ENCODE measurements at regions not wholly inside any gene's neighbourhood (a gene's known extent, or its start where the extent isn't known, plus 50 kb on each side); places are given as distances from the start of the nearest gene placed in this dataset.

DNA sequence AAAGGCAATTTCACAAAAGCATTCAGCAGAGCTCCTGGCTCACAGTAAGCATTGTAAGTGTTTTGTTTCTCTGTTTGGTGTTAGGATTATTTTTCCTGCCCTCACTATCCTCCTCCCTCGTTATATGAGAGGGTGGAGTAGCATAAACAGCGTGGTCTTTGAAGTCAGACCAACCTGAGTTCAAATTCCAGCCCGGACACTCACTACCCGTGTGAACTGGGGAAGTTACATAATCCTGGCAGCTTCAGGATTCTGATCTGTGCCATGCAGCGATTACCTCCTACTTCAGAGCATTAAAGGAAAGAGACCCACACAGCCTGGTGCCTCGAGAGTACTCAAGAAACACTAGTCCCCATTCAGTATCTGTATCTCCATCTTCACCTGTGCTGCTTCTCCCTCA is 386.5 kb downstream of the INHBA start:
- Histone ChIP-seq H3K36me3 (replicated peaks in 1 of 2; ENCODE audit: control insufficient read depth in 1 of 2, insufficient read depth in 2 of 2, low read length in 2 of 2) (no peaks in the 10 kb centered on the region), H3K4me1 (ENCODE audit: control insufficient read depth in 1 of 2, insufficient read depth in 2 of 2, low read length in 2 of 2) (no peaks in the 10 kb centered on the region), H3K4me3 (replicated peaks in 1 of 3; ENCODE audit: low read depth in 2 of 3, low read length in 3 of 3) (no peak overlapping the region), H3K27ac (ENCODE audit: low read depth in 1 of 2, low read length in 2 of 2) (no peak overlapping the region), H3K9me3 (replicated peaks in 1 of 2; ENCODE audit: control insufficient read depth in 1 of 2, insufficient read depth in 1 of 2, low read length in 2 of 2) (no peaks in the 10 kb centered on the region), H3K79me2 (ENCODE audit: insufficient read depth, low read length) (no peaks in the 10 kb centered on the region), H3K4me2 (replicated peaks; ENCODE audit: extremely low read depth, low read length, poor library complexity, severe bottlenecking) (no peak overlapping the region), H2AFZ (ENCODE audit: insufficient read depth, low read depth, low read length, poor library complexity, severe bottlenecking) (no peak overlapping the region), H3K9ac (ENCODE audit: insufficient read depth, low read length, poor library complexity, severe bottlenecking) (no peak overlapping the region), H4K20me1 (ENCODE audit: insufficient read depth, low read length) (no peaks in the 10 kb centered on the region), H3K27me3 (ENCODE audit: control insufficient read depth in 2 of 2, insufficient read depth in 2 of 2, low read length in 2 of 2) (no peaks in the 10 kb centered on the region)
- H3K36me3 Mint-ChIP-seq: no peaks in the 10 kb centered on the region
- H3K9me3 Mint-ChIP-seq: peaks cover 3 to 14% (median 6%) of the 10 kb centered on the region in 7 donors
- H3K4me1 Mint-ChIP-seq: no peaks in the 10 kb centered on the region
- TF ChIP-seq, protein P1, sequence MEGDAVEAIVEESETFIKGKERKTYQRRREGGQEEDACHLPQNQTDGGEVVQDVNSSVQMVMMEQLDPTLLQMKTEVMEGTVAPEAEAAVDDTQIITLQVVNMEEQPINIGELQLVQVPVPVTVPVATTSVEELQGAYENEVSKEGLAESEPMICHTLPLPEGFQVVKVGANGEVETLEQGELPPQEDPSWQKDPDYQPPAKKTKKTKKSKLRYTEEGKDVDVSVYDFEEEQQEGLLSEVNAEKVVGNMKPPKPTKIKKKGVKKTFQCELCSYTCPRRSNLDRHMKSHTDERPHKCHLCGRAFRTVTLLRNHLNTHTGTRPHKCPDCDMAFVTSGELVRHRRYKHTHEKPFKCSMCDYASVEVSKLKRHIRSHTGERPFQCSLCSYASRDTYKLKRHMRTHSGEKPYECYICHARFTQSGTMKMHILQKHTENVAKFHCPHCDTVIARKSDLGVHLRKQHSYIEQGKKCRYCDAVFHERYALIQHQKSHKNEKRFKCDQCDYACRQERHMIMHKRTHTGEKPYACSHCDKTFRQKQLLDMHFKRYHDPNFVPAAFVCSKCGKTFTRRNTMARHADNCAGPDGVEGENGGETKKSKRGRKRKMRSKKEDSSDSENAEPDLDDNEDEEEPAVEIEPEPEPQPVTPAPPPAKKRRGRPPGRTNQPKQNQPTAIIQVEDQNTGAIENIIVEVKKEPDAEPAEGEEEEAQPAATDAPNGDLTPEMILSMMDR (IDR thresholded peaks at IDR 0.05): no peak
- no peaks in the 10 kb centered on the region for H3K27me3 Mint-ChIP-seq (ENCODE audit: low read depth in 3 of 3)
- no peak overlapping the region for H3K4me3 Mint-ChIP-seq
- DNase-seq: no peak
- intact Hi-C loops (cut with micrococcal nuclease): no loop called here
- no CpG with 5 or more reads among the region's 6 CpGs for WGBS (ENCODE audit: insufficient coverage)
- no peak overlapping the region for H3K27ac Mint-ChIP-seq

DNA sequence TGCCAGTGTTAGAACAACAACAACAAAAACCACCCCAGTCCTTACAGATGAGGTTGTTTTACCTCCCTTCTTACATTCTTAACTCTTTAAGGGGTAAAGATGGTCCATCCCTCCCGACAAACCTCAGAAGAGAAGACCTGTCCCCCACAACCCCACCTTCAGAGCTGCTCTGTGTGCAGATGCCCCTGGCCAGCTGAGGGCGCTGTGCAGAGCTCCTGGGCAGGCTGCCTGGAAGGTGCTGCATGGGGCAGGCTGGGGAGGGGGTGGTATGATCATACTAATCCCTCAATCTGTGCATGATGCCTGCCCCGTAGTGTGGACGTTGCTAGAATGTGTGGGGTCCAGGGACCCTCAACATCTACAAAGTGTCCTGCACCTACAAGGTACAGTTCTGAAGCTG is 387.1 kb downstream of the INHBA start:
- WGBS (ENCODE audit: insufficient coverage): no CpG with 5 or more reads among the region's 4 CpGs
- no peak overlapping the region for H2AFZ ChIP-seq (ENCODE audit: insufficient read depth, low read depth, low read length, poor library complexity, severe bottlenecking)
- no peaks in the 10 kb centered on the region for H3K9me3 ChIP-seq (replicated peaks in 1 of 2; ENCODE audit: control insufficient read depth in 1 of 2, insufficient read depth in 1 of 2, low read length in 2 of 2)
- H3K36me3 ChIP-seq (replicated peaks in 1 of 2; ENCODE audit: control insufficient read depth in 1 of 2, insufficient read depth in 2 of 2, low read length in 2 of 2): no peaks in the 10 kb centered on the region
- intact Hi-C loops (cut with micrococcal nuclease): no loop called here
- no peak overlapping the region for H3K4me2 ChIP-seq (replicated peaks; ENCODE audit: extremely low read depth, low read length, poor library complexity, severe bottlenecking)
- no peaks in the 10 kb centered on the region for H3K27me3 Mint-ChIP-seq (ENCODE audit: low read depth in 3 of 3)
- peaks cover 3 to 14% (median 6%) of the 10 kb centered on the region in 7 donors for H3K9me3 Mint-ChIP-seq
- no peak overlapping the region for H3K4me3 ChIP-seq (replicated peaks in 1 of 3; ENCODE audit: low read depth in 2 of 3, low read length in 3 of 3)
- H3K9ac ChIP-seq (ENCODE audit: insufficient read depth, low read length, poor library complexity, severe bottlenecking): no peak overlapping the region
- no peak overlapping the region for H3K27ac ChIP-seq (ENCODE audit: low read depth in 1 of 2, low read length in 2 of 2)
- H3K4me1 Mint-ChIP-seq: no peaks in the 10 kb centered on the region
- H3K27me3 ChIP-seq (ENCODE audit: control insufficient read depth in 2 of 2, insufficient read depth in 2 of 2, low read length in 2 of 2): no peaks in the 10 kb centered on the region
- no peak overlapping the region for H3K4me3 Mint-ChIP-seq
- H3K79me2 ChIP-seq (ENCODE audit: insufficient read depth, low read length): no peaks in the 10 kb centered on the region
- TF ChIP-seq, protein P1 (IDR thresholded peaks at IDR 0.05): no peak
- DNase-seq: no peak
- no peak overlapping the region for H3K27ac Mint-ChIP-seq
- H4K20me1 ChIP-seq (ENCODE audit: insufficient read depth, low read length): no peaks in the 10 kb centered on the region
- H3K4me1 ChIP-seq (ENCODE audit: control insufficient read depth in 1 of 2, insufficient read depth in 2 of 2, low read length in 2 of 2): no peaks in the 10 kb centered on the region
- no peaks in the 10 kb centered on the region for H3K36me3 Mint-ChIP-seq

Measured in CD14-positive monocyte (primary cell).